ENCODE measurements at regions not wholly inside any gene's neighbourhood (a gene's known extent, or its start where the extent isn't known, plus 50 kb on each side); places are given as distances from the start of the nearest gene placed in this dataset.

GRCh38 chr6:44657206-44657819, 269.8 kb downstream of the CDC5L start:
- ChIA-PET CTCF (interaction anchor here (0.8 to 15.6 kb wide), 19 partner anchors 8 to 1266 kb away, joined by 3 to 153 read pairs (median 7); no protein-coding TSS in a partner anchor), POLR2A (no interaction called here)
- DNase-seq (ENCODE audit: low read depth, low spot score), result no peak
- H3K4me3 ChIP-seq (ENCODE audit: low read depth, low read length), result no peak overlapping the region
- TF ChIP-seq CTCF (IDR thresholded peaks at IDR 0.05; ENCODE audit: insufficient read depth, low read length, missing control alignments), result no peak

GRCh38 chr6:44658571-44658970, 271.1 kb downstream of the CDC5L start:
- ChIA-PET POLR2A (no interaction called here), CTCF (interaction anchor here (1.3 to 5.0 kb wide), 2 partner anchors 183 to 1264 kb away, joined by 3 to 29 read pairs; no protein-coding TSS in a partner anchor)
- H3K4me3 ChIP-seq (ENCODE audit: low read depth, low read length), result no peak overlapping the region
- DNase-seq (ENCODE audit: low read depth, low spot score), result no peak
- no peak for TF ChIP-seq CTCF (IDR thresholded peaks at IDR 0.05; ENCODE audit: insufficient read depth, low read length, missing control alignments)

GRCh38 chr6:44659726-44660125, 272.2 kb downstream of the CDC5L start:
- no peak for TF ChIP-seq CTCF (IDR thresholded peaks at IDR 0.05; ENCODE audit: insufficient read depth, low read length, missing control alignments)
- H3K4me3 ChIP-seq (ENCODE audit: low read depth, low read length), result no peak overlapping the region
- CTCF ChIA-PET, result interaction anchor here (1.4 to 5.0 kb wide), 4 partner anchors 29 to 203 kb away, joined by 4 to 29 read pairs (median 9); no protein-coding TSS in a partner anchor
- DNase-seq (ENCODE audit: low read depth, low spot score), result no peak
- POLR2A ChIA-PET, result no interaction called here

- POLR2A ChIA-PET, result interaction anchor here (0.6 kb wide), 1 partner anchor 144 kb away, joined by 3 read pairs; no protein-coding TSS in a partner anchor
- CTCF ChIA-PET, result interaction anchor here (1.1 to 10.3 kb wide), 7 partner anchors 6 to 1054 kb away, joined by 3 to 81 read pairs (median 4); no protein-coding TSS in a partner anchor
- DNase-seq (ENCODE audit: low read depth, low spot score), result peak; percentile 47
- TF ChIP-seq CTCF (IDR thresholded peaks at IDR 0.05; ENCODE audit: insufficient read depth, low read length, missing control alignments), result no peak
- H3K4me3 ChIP-seq (ENCODE audit: low read depth, low read length), result no peak overlapping the region
Observed at GRCh38 chr6:44660561-44661220, 273.2 kb downstream of the CDC5L start.

- peak; percentile 95 for DNase-seq (ENCODE audit: low read depth, low spot score)
- POLR2A ChIA-PET, result interaction anchor here (0.6 kb wide), 1 partner anchor 144 kb away, joined by 3 read pairs; no protein-coding TSS in a partner anchor
- CTCF ChIA-PET, result interaction anchor here (1.1 to 10.3 kb wide), 6 partner anchors 7 to 1053 kb away, joined by 3 to 81 read pairs (median 9); no protein-coding TSS in a partner anchor
- TF ChIP-seq CTCF (IDR thresholded peaks at IDR 0.05; ENCODE audit: insufficient read depth, low read length, missing control alignments), result no peak
- no peak overlapping the region for H3K4me3 ChIP-seq (ENCODE audit: low read depth, low read length)
Observed at GRCh38 chr6:44661221-44662008, 273.9 kb downstream of the CDC5L start.

All from AG04449 (cell line).